ENCODE measurements at regions not wholly inside any gene's neighbourhood (a gene's known extent, or its start where the extent isn't known, plus 50 kb on each side); places are given as distances from the start of the nearest gene placed in this dataset.
A peak's percentile ranks its signal among the peaks of the same experiment; 100 is the strongest.

DNA sequence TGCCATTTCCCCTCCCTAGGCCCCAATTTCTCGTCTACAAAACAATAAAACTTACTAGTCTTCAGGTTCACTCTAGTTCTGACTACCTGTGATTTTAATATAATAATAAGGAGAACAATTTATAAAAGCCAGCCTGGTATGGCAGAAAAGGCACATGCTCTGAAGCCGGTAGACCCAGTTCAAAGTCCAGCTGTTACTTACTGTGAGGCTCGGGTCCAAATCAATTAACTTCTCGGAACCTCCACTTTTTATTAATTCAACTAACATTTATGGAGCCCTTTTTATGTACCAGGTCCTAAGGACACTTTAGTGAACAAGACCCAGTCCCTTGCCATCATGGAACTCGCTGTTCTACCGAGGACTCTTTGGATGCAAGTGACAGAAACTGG, 53.8 kb upstream of the SMAD3 start:
- intact Hi-C loops (cut with DNase I): no loop called here
- H3K27ac ChIP-seq (ENCODE audit: low read depth in 2 of 2, low read length in 2 of 2): no peak overlapping the region
- FAIRE-seq (no peak), DNase-seq (no peak)
- H3K9ac ChIP-seq (ENCODE audit: low read length in 3 of 3): no peak overlapping the region
- H3K36me3 ChIP-seq (ENCODE audit: control insufficient read depth in 2 of 3, insufficient read depth in 3 of 3, low read length in 3 of 3): no peaks in the 10 kb centered on the region
- no peaks in the 10 kb centered on the region for H3K27me3 ChIP-seq (ENCODE audit: control insufficient read depth, insufficient read depth, low read length)
- no peaks in the 10 kb centered on the region for H3K9me3 ChIP-seq (ENCODE audit: control insufficient read depth in 2 of 3, insufficient read depth in 1 of 3, low read length in 3 of 3)
- TF ChIP-seq, protein P1, sequence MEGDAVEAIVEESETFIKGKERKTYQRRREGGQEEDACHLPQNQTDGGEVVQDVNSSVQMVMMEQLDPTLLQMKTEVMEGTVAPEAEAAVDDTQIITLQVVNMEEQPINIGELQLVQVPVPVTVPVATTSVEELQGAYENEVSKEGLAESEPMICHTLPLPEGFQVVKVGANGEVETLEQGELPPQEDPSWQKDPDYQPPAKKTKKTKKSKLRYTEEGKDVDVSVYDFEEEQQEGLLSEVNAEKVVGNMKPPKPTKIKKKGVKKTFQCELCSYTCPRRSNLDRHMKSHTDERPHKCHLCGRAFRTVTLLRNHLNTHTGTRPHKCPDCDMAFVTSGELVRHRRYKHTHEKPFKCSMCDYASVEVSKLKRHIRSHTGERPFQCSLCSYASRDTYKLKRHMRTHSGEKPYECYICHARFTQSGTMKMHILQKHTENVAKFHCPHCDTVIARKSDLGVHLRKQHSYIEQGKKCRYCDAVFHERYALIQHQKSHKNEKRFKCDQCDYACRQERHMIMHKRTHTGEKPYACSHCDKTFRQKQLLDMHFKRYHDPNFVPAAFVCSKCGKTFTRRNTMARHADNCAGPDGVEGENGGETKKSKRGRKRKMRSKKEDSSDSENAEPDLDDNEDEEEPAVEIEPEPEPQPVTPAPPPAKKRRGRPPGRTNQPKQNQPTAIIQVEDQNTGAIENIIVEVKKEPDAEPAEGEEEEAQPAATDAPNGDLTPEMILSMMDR (IDR thresholded peaks at IDR 0.05; ENCODE audit: borderline replicate concordance, extremely low read depth, insufficient read depth): no peak
- no peak overlapping the region for H3K4me3 ChIP-seq (ENCODE audit: low read length in 3 of 3)
- peaks cover 0 to 3% (median 0%) of the 10 kb centered on the region in 3 donors for H3K4me1 ChIP-seq (ENCODE audit: control insufficient read depth in 2 of 3, insufficient read depth in 2 of 3, low read depth in 1 of 3, low read length in 3 of 3)

DNA sequence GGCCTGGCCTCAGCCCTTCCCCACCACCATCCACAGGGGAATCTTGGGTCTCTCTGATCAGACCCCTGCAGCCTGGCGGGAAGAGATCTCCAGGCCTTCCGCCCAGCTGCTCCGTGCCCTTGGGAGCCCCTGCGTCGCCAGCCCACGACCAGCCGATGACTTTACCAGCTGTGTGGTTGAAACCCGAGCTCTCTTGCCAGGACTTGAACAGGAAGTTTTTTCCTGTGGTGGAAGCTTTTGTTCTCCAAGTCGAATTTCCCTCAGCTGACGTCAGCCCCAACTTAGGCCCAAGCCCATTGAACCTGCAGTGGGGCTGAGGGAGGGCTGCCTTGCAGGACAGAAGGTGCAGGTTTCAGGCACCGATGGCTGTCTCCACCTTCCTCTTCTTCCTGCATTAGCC, 51.7 kb upstream of the SMAD3 start:
- Histone ChIP-seq H3K9ac (ENCODE audit: low read length in 3 of 3) (no peak overlapping the region), H3K27me3 (ENCODE audit: control insufficient read depth, insufficient read depth, low read length) (no peaks in the 10 kb centered on the region), H3K4me3 (ENCODE audit: low read length in 3 of 3) (no peak overlapping the region), H3K4me1 (ENCODE audit: control insufficient read depth in 2 of 3, insufficient read depth in 2 of 3, low read depth in 1 of 3, low read length in 3 of 3) (peaks cover 0 to 3% (median 0%) of the 10 kb centered on the region in 3 donors), H3K36me3 (ENCODE audit: control insufficient read depth in 2 of 3, insufficient read depth in 3 of 3, low read length in 3 of 3) (no peaks in the 10 kb centered on the region), H3K27ac (ENCODE audit: low read depth in 2 of 2, low read length in 2 of 2) (peak overlapping the region in 1 of 2 donors; percentile 14), H3K9me3 (ENCODE audit: control insufficient read depth in 2 of 3, insufficient read depth in 1 of 3, low read length in 3 of 3) (no peaks in the 10 kb centered on the region)
- TF ChIP-seq, protein P1 (IDR thresholded peaks at IDR 0.05; ENCODE audit: borderline replicate concordance, extremely low read depth, insufficient read depth): no peak
- FAIRE-seq: no peak
- DNase-seq: peak; percentile 75 to 89 (median 78)
- intact Hi-C loops (cut with DNase I): no loop called here
